HG03139 (cell line): ENCODE measurements at regions not wholly inside any gene's neighbourhood (a gene's known extent, or its start where the extent isn't known, plus 50 kb on each side); places are given as distances from the start of the nearest gene placed in this dataset.
"Not testable (repeated sequence)": the region's sequence is repeated elsewhere in the genome, so short reads cannot be mapped to it uniquely, and the experiment has no call there.

Experiments used
- ATAC-seq: cut with Tn5 transposase; IDR thresholded peaks from one replicate; pipeline ENCODE4 v1.9.1; 2021; ENCODE audit not compliant: unreplicated experiment

- ATAC-seq, result no peak
Measured at GRCh38 chr11:127994736-127995135, 592.6 kb downstream of the ETS1 start.

- ATAC-seq, result no peak
Measured at GRCh38 chr11:127993788-127994187, 593.6 kb downstream of the ETS1 start.

GRCh38 chr11:127993281-127993680 is 594.1 kb downstream of the ETS1 start:
- no peak for ATAC-seq

- no peak for ATAC-seq
Measured at GRCh38 chr11:127986073-127986472, 601.3 kb downstream of the ETS1 start.

- no peak for ATAC-seq
Measured at GRCh38 chr11:127972816-127973215, 614.5 kb downstream of the ETS1 start.

GRCh38 chr11:127971448-127971847 is 615.9 kb downstream of the ETS1 start:
- ATAC-seq, result no peak

GRCh38 chr11:127966821-127967220 is 620.5 kb downstream of the ETS1 start:
- ATAC-seq, result no peak

- ATAC-seq, result no peak
Measured at GRCh38 chr11:127965939-127966668, 621.3 kb downstream of the ETS1 start.

- ATAC-seq, result no peak
Measured at GRCh38 chr11:127962416-127962815, 624.9 kb downstream of the ETS1 start.

GRCh38 chr11:127950162-127950561 is 637.2 kb downstream of the ETS1 start:
- no peak for ATAC-seq

GRCh38 chr11:127943763-127944162 is 643.6 kb downstream of the ETS1 start:
- ATAC-seq, result no peak

GRCh38 chr11:127943152-127943551 is 644.2 kb downstream of the ETS1 start:
- no peak for ATAC-seq

GRCh38 chr11:127941554-127941953 is 645.8 kb downstream of the ETS1 start:
- not testable (repeated sequence) for ATAC-seq

GRCh38 chr11:127939000-127939399 is 648.4 kb downstream of the ETS1 start:
- ATAC-seq, result no peak

GRCh38 chr11:127935081-127935480 is 652.3 kb downstream of the ETS1 start:
- no peak for ATAC-seq

GRCh38 chr11:127933961-127934360 is 653.4 kb downstream of the ETS1 start:
- not testable (repeated sequence) for ATAC-seq

GRCh38 chr11:127931803-127932202 is 655.6 kb downstream of the ETS1 start:
- ATAC-seq, result no peak

GRCh38 chr11:127926721-127927120 is 660.6 kb downstream of the ETS1 start:
- no peak for ATAC-seq

GRCh38 chr11:127925475-127925874 is 661.9 kb downstream of the ETS1 start:
- ATAC-seq, result no peak

- ATAC-seq, result no peak
Measured at GRCh38 chr11:127919206-127920000, 668.0 kb downstream of the ETS1 start.

- ATAC-seq, result no peak
Measured at GRCh38 chr11:127902382-127902781, 685.0 kb downstream of the ETS1 start.
